Fibroblast of the aortic adventitia (primary cell): ENCODE measurements at regions not wholly inside any gene's neighbourhood (a gene's known extent, or its start where the extent isn't known, plus 50 kb on each side); places are given as distances from the start of the nearest gene placed in this dataset.

Experiments
- DNase-seq: peaks from one replicate; pipeline ENCODE4 v3.0.0-alpha.2; 2010; ENCODE audit warnings: low read depth
- H3K4me3 ChIP-seq: 2 replicates; pipeline ENCODE4 v1.5.1; 2011; ENCODE audit warnings: low read depth, mild to moderate bottlenecking, control low read depth, low read length, moderate library complexity
- CTCF ChIP-seq: IDR thresholded peaks from 2 replicates; pipeline ENCODE4 v1.5.1; 2011; ENCODE audit warnings: mild to moderate bottlenecking, low read length, control low read depth, inconsistent platforms; ENCODE audit not compliant: insufficient read depth

GRCh38 chr18:75551071-75551470 lies 123.6 kb upstream of the SMIM21 start:
- no peak for DNase-seq
- no peak overlapping the region for H3K4me3 ChIP-seq
- TF ChIP-seq CTCF, result no peak

GRCh38 chr18:75548353-75548905 lies 120.9 kb upstream of the SMIM21 start:
- DNase-seq, result no peak
- no peak for TF ChIP-seq CTCF
- no peak overlapping the region for H3K4me3 ChIP-seq

- H3K4me3 ChIP-seq, result no peak overlapping the region
- no peak for TF ChIP-seq CTCF
- DNase-seq, result no peak
Measured at GRCh38 chr18:75546964-75547363, 119.5 kb upstream of the SMIM21 start.

- TF ChIP-seq CTCF, result no peak
- H3K4me3 ChIP-seq, result no peak overlapping the region
- peak; percentile 18 for DNase-seq
Measured at GRCh38 chr18:75545189-75545588, 117.7 kb upstream of the SMIM21 start.

- peak; percentile 43 for DNase-seq
Measured at GRCh38 chr18:75544496-75544895, 117.0 kb upstream of the SMIM21 start.

GRCh38 chr18:75544051-75544481 lies 116.6 kb upstream of the SMIM21 start:
- no peak overlapping the region for H3K4me3 ChIP-seq
- peak; percentile 45 for DNase-seq
- no peak for TF ChIP-seq CTCF

More at GRCh38 chr18:75544496-75544895, 117.0 kb upstream of the SMIM21 start:
- no peak overlapping the region for H3K4me3 ChIP-seq
- no peak for TF ChIP-seq CTCF

- DNase-seq, result peak; percentile 84
- no peak overlapping the region for H3K4me3 ChIP-seq
- TF ChIP-seq CTCF, result no peak
Measured at GRCh38 chr18:75538727-75539126, 111.2 kb upstream of the SMIM21 start.
